ENCODE measurements at regions not wholly inside any gene's neighbourhood (a gene's known extent, or its start where the extent isn't known, plus 50 kb on each side); places are given as distances from the start of the nearest gene placed in this dataset.

- TF ChIP-seq SMC3 (IDR thresholded peaks at IDR 0.05) (no peak), EP300 (IDR thresholded peaks at IDR 0.05) (no peak), CTCF (IDR thresholded peaks at IDR 0.05) (no peak), BHLHE40 (IDR thresholded peaks at IDR 0.05; ENCODE audit: low read depth, low read length) (no peak), KDM1A (IDR thresholded peaks at IDR 0.05; ENCODE audit: low read depth) (no peak), MAZ (IDR thresholded peaks at IDR 0.05; ENCODE audit: borderline replicate concordance, low read depth, low read length) (no peak), PBX3 (IDR thresholded peaks at IDR 0.05) (no peak), CEBPB (IDR thresholded peaks at IDR 0.05) (no peak), POLR2A (IDR thresholded peaks at IDR 0.05; ENCODE audit: low read length) (no peak), TP53 (CRISPR knock-in tag; IDR thresholded peaks at IDR 0.05) (no peak), RFX5 (IDR thresholded peaks at IDR 0.05) (no peak), ZFP36 (IDR thresholded peaks at IDR 0.05; ENCODE audit: borderline replicate concordance, partially characterized antibody) (no peak)
These were observed 198.7 kb downstream of the ZC3H11B start for GRCh38 chr1:219414250-219414649.

All from A549 (cell line).